ENCODE measurements at regions not wholly inside any gene's neighbourhood (a gene's known extent, or its start where the extent isn't known, plus 50 kb on each side); places are given as distances from the start of the nearest gene placed in this dataset.

DNA sequence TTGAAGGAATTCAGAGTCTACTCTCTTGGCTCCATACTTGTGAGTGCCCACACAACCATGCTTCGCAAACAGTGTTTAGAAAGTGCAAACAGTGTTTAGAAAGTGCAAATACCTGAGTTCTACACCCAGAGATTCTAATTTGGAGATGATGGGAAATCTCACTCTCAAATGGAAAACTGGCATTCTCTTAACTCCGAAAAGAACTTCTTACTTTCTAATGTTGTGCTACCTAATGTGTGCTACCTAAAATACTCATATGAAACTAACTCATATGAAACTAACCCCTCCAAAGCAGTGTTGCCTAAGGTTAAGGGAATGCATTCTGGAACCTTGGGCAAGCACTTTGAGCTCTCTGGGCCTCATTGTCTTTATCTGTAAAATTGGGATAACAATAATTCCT lies 55.5 kb upstream of the ZNF366 start:
- Histone ChIP-seq H3F3A (ENCODE audit: insufficient read depth, low read length, poor library complexity, severe bottlenecking) (no peaks in the 10 kb centered on the region), H3K9me2 (ENCODE audit: insufficient read depth, low read length) (no peaks in the 10 kb centered on the region), H3K27me3 (ENCODE audit: insufficient read depth, low read depth, low read length) (no peaks in the 10 kb centered on the region), H3K27ac (ENCODE audit: low read length) (no peak overlapping the region), H3K79me2 (replicated peaks; ENCODE audit: insufficient read depth, low read length) (no peaks in the 10 kb centered on the region), H3K36me3 (ENCODE audit: insufficient read depth, low read length) (no peaks in the 10 kb centered on the region), H4K20me1 (ENCODE audit: insufficient read depth) (no peaks in the 10 kb centered on the region), H3K4me3 (ENCODE audit: low read length) (no peak overlapping the region), H3K9me3 (ENCODE audit: low read length) (peaks cover 3% of the 10 kb centered on the region), H2AFZ (ENCODE audit: low read depth, low read length) (no peak overlapping the region), H3K4me2 (ENCODE audit: low read length) (no peak overlapping the region), H3K9ac (ENCODE audit: low read length) (no peak overlapping the region)
- TF ChIP-seq EZH2 (IDR thresholded peaks at IDR 0.05; ENCODE audit: borderline replicate concordance, insufficient read depth, low read length, poor library complexity, severe bottlenecking): no peak
- no peak for TF ChIP-seq TAF1 (IDR thresholded peaks at IDR 0.05; ENCODE audit: low read depth)
- TF ChIP-seq, protein P1, sequence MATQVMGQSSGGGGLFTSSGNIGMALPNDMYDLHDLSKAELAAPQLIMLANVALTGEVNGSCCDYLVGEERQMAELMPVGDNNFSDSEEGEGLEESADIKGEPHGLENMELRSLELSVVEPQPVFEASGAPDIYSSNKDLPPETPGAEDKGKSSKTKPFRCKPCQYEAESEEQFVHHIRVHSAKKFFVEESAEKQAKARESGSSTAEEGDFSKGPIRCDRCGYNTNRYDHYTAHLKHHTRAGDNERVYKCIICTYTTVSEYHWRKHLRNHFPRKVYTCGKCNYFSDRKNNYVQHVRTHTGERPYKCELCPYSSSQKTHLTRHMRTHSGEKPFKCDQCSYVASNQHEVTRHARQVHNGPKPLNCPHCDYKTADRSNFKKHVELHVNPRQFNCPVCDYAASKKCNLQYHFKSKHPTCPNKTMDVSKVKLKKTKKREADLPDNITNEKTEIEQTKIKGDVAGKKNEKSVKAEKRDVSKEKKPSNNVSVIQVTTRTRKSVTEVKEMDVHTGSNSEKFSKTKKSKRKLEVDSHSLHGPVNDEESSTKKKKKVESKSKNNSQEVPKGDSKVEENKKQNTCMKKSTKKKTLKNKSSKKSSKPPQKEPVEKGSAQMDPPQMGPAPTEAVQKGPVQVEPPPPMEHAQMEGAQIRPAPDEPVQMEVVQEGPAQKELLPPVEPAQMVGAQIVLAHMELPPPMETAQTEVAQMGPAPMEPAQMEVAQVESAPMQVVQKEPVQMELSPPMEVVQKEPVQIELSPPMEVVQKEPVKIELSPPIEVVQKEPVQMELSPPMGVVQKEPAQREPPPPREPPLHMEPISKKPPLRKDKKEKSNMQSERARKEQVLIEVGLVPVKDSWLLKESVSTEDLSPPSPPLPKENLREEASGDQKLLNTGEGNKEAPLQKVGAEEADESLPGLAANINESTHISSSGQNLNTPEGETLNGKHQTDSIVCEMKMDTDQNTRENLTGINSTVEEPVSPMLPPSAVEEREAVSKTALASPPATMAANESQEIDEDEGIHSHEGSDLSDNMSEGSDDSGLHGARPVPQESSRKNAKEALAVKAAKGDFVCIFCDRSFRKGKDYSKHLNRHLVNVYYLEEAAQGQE (IDR thresholded peaks at IDR 0.05; ENCODE audit: borderline replicate concordance): no peak
- TF ChIP-seq SMC3 (conservative IDR thresholded peaks at IDR 0.05; ENCODE audit: poor library complexity): no peak
- no peak for TF ChIP-seq RAD21 (conservative IDR thresholded peaks at IDR 0.05)
- no peak for TF ChIP-seq POLR2AphosphoS5 (IDR thresholded peaks at IDR 0.05)
- TF ChIP-seq, protein P2, sequence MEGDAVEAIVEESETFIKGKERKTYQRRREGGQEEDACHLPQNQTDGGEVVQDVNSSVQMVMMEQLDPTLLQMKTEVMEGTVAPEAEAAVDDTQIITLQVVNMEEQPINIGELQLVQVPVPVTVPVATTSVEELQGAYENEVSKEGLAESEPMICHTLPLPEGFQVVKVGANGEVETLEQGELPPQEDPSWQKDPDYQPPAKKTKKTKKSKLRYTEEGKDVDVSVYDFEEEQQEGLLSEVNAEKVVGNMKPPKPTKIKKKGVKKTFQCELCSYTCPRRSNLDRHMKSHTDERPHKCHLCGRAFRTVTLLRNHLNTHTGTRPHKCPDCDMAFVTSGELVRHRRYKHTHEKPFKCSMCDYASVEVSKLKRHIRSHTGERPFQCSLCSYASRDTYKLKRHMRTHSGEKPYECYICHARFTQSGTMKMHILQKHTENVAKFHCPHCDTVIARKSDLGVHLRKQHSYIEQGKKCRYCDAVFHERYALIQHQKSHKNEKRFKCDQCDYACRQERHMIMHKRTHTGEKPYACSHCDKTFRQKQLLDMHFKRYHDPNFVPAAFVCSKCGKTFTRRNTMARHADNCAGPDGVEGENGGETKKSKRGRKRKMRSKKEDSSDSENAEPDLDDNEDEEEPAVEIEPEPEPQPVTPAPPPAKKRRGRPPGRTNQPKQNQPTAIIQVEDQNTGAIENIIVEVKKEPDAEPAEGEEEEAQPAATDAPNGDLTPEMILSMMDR (IDR thresholded peaks at IDR 0.05; ENCODE audit: poor library complexity, severe bottlenecking): no peak
- TF ChIP-seq MXI1 (conservative IDR thresholded peaks at IDR 0.05; ENCODE audit: poor library complexity, severe bottlenecking): no peak
- no peak for TF ChIP-seq EP300 (conservative IDR thresholded peaks at IDR 0.05; ENCODE audit: poor library complexity, severe bottlenecking)

DNA sequence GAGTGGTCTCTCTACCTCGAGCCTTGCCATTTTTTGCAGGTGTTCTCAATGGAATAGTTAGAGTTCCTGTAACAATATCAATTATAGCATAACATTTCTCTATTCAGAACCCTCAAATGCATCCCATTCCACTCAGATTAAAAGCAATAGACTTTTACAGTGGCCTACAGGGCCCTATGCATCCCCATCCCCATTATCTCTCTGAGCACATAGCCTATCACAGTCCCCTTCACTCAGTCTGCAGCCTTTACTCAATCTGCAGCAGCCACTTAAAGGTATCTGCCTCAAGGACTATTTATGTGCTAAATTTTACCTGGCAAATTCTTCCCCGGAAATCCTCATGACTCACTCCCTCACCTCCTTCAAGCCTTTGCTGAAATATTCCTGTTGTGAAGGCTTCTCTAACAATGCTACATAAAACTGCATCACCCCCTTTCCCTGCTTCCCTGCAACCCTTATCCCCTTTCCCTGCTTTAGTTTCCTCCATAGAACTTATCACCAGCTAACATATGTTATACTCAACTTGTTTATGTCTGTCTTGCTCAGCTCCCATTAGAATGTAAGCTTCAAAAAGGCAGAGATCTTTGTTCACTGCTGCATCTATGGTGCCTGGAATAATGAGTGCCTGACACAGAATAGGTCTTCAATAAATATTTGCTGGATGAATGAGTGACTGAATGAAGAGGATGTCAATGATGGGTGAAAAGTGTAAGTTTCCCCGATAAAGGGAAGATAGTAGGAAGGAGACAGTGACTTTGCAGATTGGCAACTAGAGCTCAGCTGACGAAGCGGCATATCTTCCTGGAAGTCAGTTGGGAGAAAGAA lies 54.1 kb upstream of the ZNF366 start:
- H3K79me2 ChIP-seq (replicated peaks; ENCODE audit: insufficient read depth, low read length): no peaks in the 10 kb centered on the region
- no peak for TF ChIP-seq TAF1 (IDR thresholded peaks at IDR 0.05; ENCODE audit: low read depth)
- no peak for TF ChIP-seq POLR2AphosphoS5 (IDR thresholded peaks at IDR 0.05)
- TF ChIP-seq SMC3 (conservative IDR thresholded peaks at IDR 0.05; ENCODE audit: poor library complexity): no peak
- TF ChIP-seq, protein P1 (IDR thresholded peaks at IDR 0.05; ENCODE audit: borderline replicate concordance): no peak
- TF ChIP-seq, protein P2 (IDR thresholded peaks at IDR 0.05; ENCODE audit: poor library complexity, severe bottlenecking): no peak
- TF ChIP-seq EP300 (conservative IDR thresholded peaks at IDR 0.05; ENCODE audit: poor library complexity, severe bottlenecking): no peak
- TF ChIP-seq MXI1 (conservative IDR thresholded peaks at IDR 0.05; ENCODE audit: poor library complexity, severe bottlenecking): no peak
- no peak for TF ChIP-seq RAD21 (conservative IDR thresholded peaks at IDR 0.05)
- TF ChIP-seq EZH2 (IDR thresholded peaks at IDR 0.05; ENCODE audit: borderline replicate concordance, insufficient read depth, low read length, poor library complexity, severe bottlenecking): no peak
- H3K27ac ChIP-seq (ENCODE audit: low read length): no peak overlapping the region
- H3K9me3 ChIP-seq (ENCODE audit: low read length): peaks cover 3% of the 10 kb centered on the region
- H3K9me2 ChIP-seq (ENCODE audit: insufficient read depth, low read length): no peaks in the 10 kb centered on the region
- H4K20me1 ChIP-seq (ENCODE audit: insufficient read depth): no peaks in the 10 kb centered on the region
- no peak overlapping the region for H3K9ac ChIP-seq (ENCODE audit: low read length)
- H2AFZ ChIP-seq (ENCODE audit: low read depth, low read length): no peak overlapping the region
- no peak overlapping the region for H3K4me2 ChIP-seq (ENCODE audit: low read length)
- no peaks in the 10 kb centered on the region for H3F3A ChIP-seq (ENCODE audit: insufficient read depth, low read length, poor library complexity, severe bottlenecking)
- H3K27me3 ChIP-seq (ENCODE audit: insufficient read depth, low read depth, low read length): no peaks in the 10 kb centered on the region
- H3K36me3 ChIP-seq (ENCODE audit: insufficient read depth, low read length): no peaks in the 10 kb centered on the region
- H3K4me3 ChIP-seq (ENCODE audit: low read length): no peak overlapping the region

Measured in neural cell (in vitro differentiated cells).